HEK293 (cell line): ENCODE measurements at regions not wholly inside any gene's neighbourhood (a gene's known extent, or its start where the extent isn't known, plus 50 kb on each side); places are given as distances from the start of the nearest gene placed in this dataset.

ENCODE experiments used
- CTCF ChIA-PET: fragments of 350-600 bp; formaldehyde crosslinking; extraction: SDS; loops from one replicate; lab custom pipeline; 2021; ENCODE audit warnings: antibody characterized with exemption; lab: Yijun Ruan, JAX
- POLR2A ChIA-PET: fragments of 300-600 bp; formaldehyde crosslinking; extraction: SDS; loops from one replicate; lab custom pipeline; 2020; ENCODE audit warnings: antibody characterized with exemption, inconsistent platforms; lab: Yijun Ruan, JAX
- H3K27ac ChIP-seq: fragments of 200-500 bp; sonication (Bioruptor generic); 2 replicates; pipeline ENCODE4 v1.5.1; 2014; ENCODE audit warnings: low read depth, low read length, control low read depth, inconsistent platforms; ENCODE audit errors: extremely low read depth
- H3K36me3 ChIP-seq, 2 experiments: fragments of 200-500 bp in 1 of 2; sonication (Bioruptor generic) in 1 of 2; 1 replicate in 1 of 2; 2 replicates in 1 of 2; pipeline ENCODE4 v1.5.1; 2014 to 2017; ENCODE audit warnings: inconsistent platforms in 2 of 2, low read length in 2 of 2; ENCODE audit not compliant: control insufficient read depth in 2 of 2, insufficient read depth in 1 of 2
- H3K4me1 ChIP-seq: fragments of 200-500 bp; sonication (Bioruptor generic); 2 replicates; pipeline ENCODE4 v1.5.1; 2014; ENCODE audit warnings: mild to moderate bottlenecking, low read length, inconsistent platforms; ENCODE audit not compliant: control insufficient read depth, insufficient read depth
- H3K4me3 ChIP-seq: 2 replicates; pipeline ENCODE4 v1.5.1; 2011; ENCODE audit warnings: low read depth, mild to moderate bottlenecking, control low read depth, low read length, moderate library complexity
- H3K9me3 ChIP-seq: fragments of 200-500 bp; sonication (Bioruptor generic); 2 replicates; pipeline ENCODE4 v1.5.1; 2014; ENCODE audit warnings: low read depth, low read length, inconsistent platforms; ENCODE audit not compliant: control insufficient read depth, insufficient read depth
- ATF2 ChIP-seq: fragments of 450-650 bp; formaldehyde crosslinking; IDR thresholded peaks from 2 replicates; pipeline ENCODE4 v1.5.1; 2016; ENCODE audit warnings: missing biosample characterization, missing genetic modification characterization, low read depth
- IKZF3 ChIP-seq: fragments of 450-650 bp; IDR thresholded peaks from 2 replicates; pipeline ENCODE4 v1.5.0; 2018; ENCODE audit warnings: missing biosample characterization, mild to moderate bottlenecking, missing genetic modification characterization, moderate library complexity
- KLF7 ChIP-seq: fragments of 450-650 bp; formaldehyde crosslinking; IDR thresholded peaks from 2 replicates; pipeline ENCODE4 v1.5.1; 2016; ENCODE audit warnings: missing biosample characterization, missing genetic modification characterization, borderline replicate concordance
- OSR2 ChIP-seq: fragments of 450-650 bp; formaldehyde crosslinking; IDR thresholded peaks from 2 replicates; pipeline ENCODE4 v1.5.1; 2016; ENCODE audit warnings: missing biosample characterization, missing genetic modification characterization
- PRDM1 ChIP-seq: fragments of 450-650 bp; formaldehyde crosslinking; IDR thresholded peaks from 2 replicates; pipeline ENCODE4; 2016; ENCODE audit warnings: missing biosample characterization, missing genetic modification characterization
- ZBTB10 ChIP-seq: fragments of 450-650 bp; formaldehyde crosslinking; IDR thresholded peaks from 2 replicates; pipeline ENCODE4 v1.5.1; 2016; ENCODE audit warnings: missing biosample characterization, missing genetic modification characterization
- ZBTB7A ChIP-seq: fragments of 450-650 bp; formaldehyde crosslinking; IDR thresholded peaks from 2 replicates; pipeline ENCODE4 v1.5.1; 2016; ENCODE audit warnings: low read depth, missing biosample characterization, missing genetic modification characterization
- ZBTB8A ChIP-seq: fragments of 450-650 bp; formaldehyde crosslinking; IDR thresholded peaks from 2 replicates; pipeline ENCODE4 v1.5.1; 2016; ENCODE audit warnings: missing biosample characterization, missing genetic modification characterization
- ZNF175 ChIP-seq: fragments of 450-650 bp; formaldehyde crosslinking; IDR thresholded peaks from 2 replicates; pipeline ENCODE4 v1.5.1; 2016; ENCODE audit warnings: missing biosample characterization, missing genetic modification characterization
- ZNF19 ChIP-seq: fragments of 450-650 bp; formaldehyde crosslinking; IDR thresholded peaks from 2 replicates; pipeline ENCODE4; 2016; ENCODE audit warnings: missing biosample characterization, missing genetic modification characterization, low read depth
- ZNF2 ChIP-seq: fragments of 450-650 bp; formaldehyde crosslinking; IDR thresholded peaks from 2 replicates; pipeline ENCODE4 v1.5.1; 2016; ENCODE audit warnings: missing biosample characterization, missing genetic modification characterization
- ZNF488 ChIP-seq: fragments of 450-650 bp; formaldehyde crosslinking; IDR thresholded peaks from 2 replicates; pipeline ENCODE4 v1.5.1; 2016; ENCODE audit warnings: missing biosample characterization, missing genetic modification characterization
- ZNF513 ChIP-seq: fragments of 450-650 bp; IDR thresholded peaks from 2 replicates; pipeline ENCODE4 v1.5.1; 2018; ENCODE audit warnings: missing biosample characterization, missing genetic modification characterization
- ZNF518A ChIP-seq: fragments of 450-650 bp; formaldehyde crosslinking; conservative IDR thresholded peaks from 2 replicates; pipeline ENCODE4 v1.5.1; 2016; ENCODE audit warnings: low read depth, missing biosample characterization, missing genetic modification characterization
- ZNF530 ChIP-seq: fragments of 450-650 bp; formaldehyde crosslinking; IDR thresholded peaks from 2 replicates; pipeline ENCODE4 v1.5.1; 2016; ENCODE audit warnings: low read depth, missing biosample characterization, missing genetic modification characterization
- ZNF548 ChIP-seq: fragments of 450-650 bp; formaldehyde crosslinking; IDR thresholded peaks from 2 replicates; pipeline ENCODE4 v1.5.1; 2016; ENCODE audit warnings: missing biosample characterization, missing genetic modification characterization
- ZNF549 ChIP-seq: fragments of 450-650 bp; IDR thresholded peaks from 2 replicates; pipeline ENCODE4 v1.5.1; 2018; ENCODE audit warnings: missing biosample characterization, missing genetic modification characterization, mild to moderate bottlenecking, inconsistent platforms, moderate library complexity
- ZNF558 ChIP-seq: fragments of 450-650 bp; formaldehyde crosslinking; IDR thresholded peaks from 2 replicates; pipeline ENCODE4 v1.5.1; 2016; ENCODE audit warnings: missing biosample characterization, missing genetic modification characterization
- ZNF747 ChIP-seq: fragments of 450-650 bp; formaldehyde crosslinking; IDR thresholded peaks from 2 replicates; pipeline ENCODE4 v1.5.1; 2016; ENCODE audit warnings: missing biosample characterization, missing genetic modification characterization

- TF ChIP-seq ZNF513: no peak
- no peak for TF ChIP-seq ZNF19
- no peak for TF ChIP-seq KLF7
- no peak for TF ChIP-seq ZNF488 (tag by site-specific recombination)
- no peak for TF ChIP-seq ZNF2
- no peak for TF ChIP-seq OSR2 (tag by site-specific recombination)
- TF ChIP-seq ZNF175 (tag by site-specific recombination): no peak
- no peak for TF ChIP-seq ZNF548
- no peak for TF ChIP-seq ZNF558 (tag by site-specific recombination)
- TF ChIP-seq ZBTB10 (tag by site-specific recombination): no peak
- TF ChIP-seq ZBTB7A: no peak
- TF ChIP-seq ZBTB8A: no peak
- TF ChIP-seq PRDM1 (tag by site-specific recombination): no peak
- no peak for TF ChIP-seq ZNF747 (tag by site-specific recombination)
- no peak for TF ChIP-seq ZNF518A (tag by site-specific recombination)
- TF ChIP-seq ATF2: no peak
- TF ChIP-seq IKZF3 (tag by site-specific recombination): no peak
- TF ChIP-seq ZNF549: no peak
- TF ChIP-seq ZNF530 (tag by site-specific recombination): no peak
- TF ChIP-seq, all 188 proteins: peak for 0
- ChIA-PET CTCF (no interaction called here), POLR2A (no interaction called here)
- no peak overlapping the region for H3K27ac ChIP-seq
- no peaks in the 10 kb centered on the region for H3K36me3 ChIP-seq
- H3K4me1 ChIP-seq: peaks cover 4% of the 10 kb centered on the region; the same call in 1 of the 2 replicates
- H3K9me3 ChIP-seq: no peaks in the 10 kb centered on the region
- H3K4me3 ChIP-seq: no peak overlapping the region
These were observed 207.2 kb downstream of the CHRM3 start for GRCh38 chr1:239593527-239593926.
